PC-9 (cell line): ENCODE measurements at regions not wholly inside any gene's neighbourhood (a gene's known extent, or its start where the extent isn't known, plus 50 kb on each side); places are given as distances from the start of the nearest gene placed in this dataset.

ENCODE experiments used
- BruUV-seq: library from RNA; stranded (reverse); fragments of 400-500 nt; replicated peaks from 2 replicates; lab custom pipeline; 2021; lab: Mats Ljungman, UMichigan
- CTCF ChIA-PET: fragments of 300-600 bp; sonication (Branson Sonifier 250); formaldehyde crosslinking; loops from one replicate; lab custom pipeline; 2022; ENCODE audit warnings: antibody characterized with exemption; lab: Charles Lee
- POLR2A ChIA-PET: fragments of 300-600 bp; sonication (Branson Sonifier 250); formaldehyde crosslinking; loops from one replicate; lab custom pipeline; 2022; ENCODE audit warnings: antibody characterized with exemption; ENCODE audit not compliant: unreplicated experiment; lab: Charles Lee
- DNase-seq, 2 experiments: peaks; one replicate each; pipeline versions ENCODE4 v3.0.0 to v3.0.0-alpha.2; 2015 to 2022; ENCODE audit warnings: mixed read lengths in 1 of 2
- H2AFZ ChIP-seq: fragments of 200-600 bp; sonication (generic); 2 replicates; pipeline ENCODE4 v1.8.1; 2017; ENCODE audit warnings: antibody characterized with exemption
- H3F3A ChIP-seq: fragments of 200-600 bp; sonication (generic); 2 replicates; pipeline ENCODE4 v1.8.1; 2017; ENCODE audit warnings: antibody characterized with exemption, mild to moderate bottlenecking, low read depth; ENCODE audit not compliant: insufficient read depth
- H3K27ac ChIP-seq: fragments of 200-600 bp; sonication (generic); 2 replicates; pipeline ENCODE4 v1.6.1; 2016; ENCODE audit warnings: mixed run types
- H3K27me3 ChIP-seq: fragments of 200-600 bp; sonication (generic); 2 replicates; pipeline ENCODE4 v1.6.1; 2016; ENCODE audit warnings: low read depth, mixed run types; ENCODE audit not compliant: insufficient read depth
- H3K36me3 ChIP-seq: fragments of 200-600 bp; sonication (generic); 2 replicates; pipeline ENCODE4 v1.6.1; 2016; ENCODE audit warnings: low read depth, mixed run types
- H3K4me1 ChIP-seq: fragments of 200-600 bp; sonication (generic); replicated peaks from 2 replicates; pipeline ENCODE4 v1.6.1; 2016; ENCODE audit warnings: mixed run types; ENCODE audit not compliant: insufficient read depth
- H3K4me2 ChIP-seq: fragments of 200-600 bp; sonication (generic); 2 replicates; pipeline ENCODE4 v1.6.1; 2017; ENCODE audit warnings: mixed run types
- H3K4me3 ChIP-seq: fragments of 200-600 bp; sonication (generic); 2 replicates; pipeline ENCODE4 v1.6.1; 2016; ENCODE audit warnings: mixed run types
- H3K79me2 ChIP-seq: fragments of 200-600 bp; sonication (generic); 2 replicates; pipeline ENCODE4 v1.6.1; 2017; ENCODE audit warnings: low read depth, mixed run types
- H3K9me2 ChIP-seq: fragments of 200-600 bp; sonication (generic); 2 replicates; pipeline ENCODE4 v1.8.1; 2017; ENCODE audit warnings: mild to moderate bottlenecking; ENCODE audit not compliant: insufficient read depth
- H3K9me3 ChIP-seq: fragments of 200-600 bp; sonication (generic); 2 replicates; pipeline ENCODE4 v1.8.1; 2016; ENCODE audit warnings: low read depth; ENCODE audit not compliant: insufficient read depth
- H4K20me1 ChIP-seq: fragments of 200-600 bp; sonication (generic); 2 replicates; pipeline ENCODE4 v1.8.1; 2017; ENCODE audit not compliant: insufficient read depth
- EZH2 ChIP-seq: fragments of 200-600 bp; sonication (generic); IDR thresholded peaks from 2 replicates; pipeline ENCODE4 v1.8.0; 2017; ENCODE audit warnings: antibody characterized with exemption, low read depth
- intact Hi-C: fragments of 100-400 bp; cut with micrococcal nuclease; formaldehyde crosslinking; loops from one replicate; pipeline ENCODE4 v1.10.0; 2022; ENCODE audit not compliant: unreplicated experiment
- TF ChIP-seq, protein P1 (sequence below): fragments of 200-600 bp; sonication (generic); conservative IDR thresholded peaks from 2 replicates; pipeline ENCODE4 v1.6.1; 2017; ENCODE audit warnings: mixed run types, antibody characterized with exemption, mild to moderate bottlenecking, moderate library complexity

DNA sequence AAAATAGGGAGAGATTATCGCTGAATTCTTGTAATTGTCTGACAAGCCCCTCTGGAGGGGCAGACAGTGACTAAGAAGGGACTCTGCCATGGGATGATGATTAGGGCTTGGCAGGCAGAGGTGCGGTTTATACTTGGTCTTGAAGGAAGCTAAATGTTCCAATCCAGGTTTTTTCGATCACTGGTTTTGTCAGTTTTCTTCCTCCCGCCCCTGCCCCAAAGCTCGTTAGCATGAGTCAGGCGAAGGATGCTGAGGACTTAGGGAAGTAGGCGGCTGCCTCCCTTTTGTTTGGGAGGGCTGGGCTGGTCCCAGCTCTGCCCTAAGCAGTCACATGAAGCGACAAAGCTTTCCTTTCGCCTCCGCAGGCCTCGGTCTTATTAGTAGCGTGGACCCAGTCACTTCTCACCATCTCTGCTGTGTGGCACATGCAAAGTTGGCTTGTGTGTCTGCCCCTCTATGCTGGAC is 314.2 kb downstream of the CDC5L start:
- no peak for DNase-seq
- H3K27ac ChIP-seq, result no peak overlapping the region
- no peaks in the 10 kb centered on the region for H3K36me3 ChIP-seq
- TF ChIP-seq, protein P1, sequence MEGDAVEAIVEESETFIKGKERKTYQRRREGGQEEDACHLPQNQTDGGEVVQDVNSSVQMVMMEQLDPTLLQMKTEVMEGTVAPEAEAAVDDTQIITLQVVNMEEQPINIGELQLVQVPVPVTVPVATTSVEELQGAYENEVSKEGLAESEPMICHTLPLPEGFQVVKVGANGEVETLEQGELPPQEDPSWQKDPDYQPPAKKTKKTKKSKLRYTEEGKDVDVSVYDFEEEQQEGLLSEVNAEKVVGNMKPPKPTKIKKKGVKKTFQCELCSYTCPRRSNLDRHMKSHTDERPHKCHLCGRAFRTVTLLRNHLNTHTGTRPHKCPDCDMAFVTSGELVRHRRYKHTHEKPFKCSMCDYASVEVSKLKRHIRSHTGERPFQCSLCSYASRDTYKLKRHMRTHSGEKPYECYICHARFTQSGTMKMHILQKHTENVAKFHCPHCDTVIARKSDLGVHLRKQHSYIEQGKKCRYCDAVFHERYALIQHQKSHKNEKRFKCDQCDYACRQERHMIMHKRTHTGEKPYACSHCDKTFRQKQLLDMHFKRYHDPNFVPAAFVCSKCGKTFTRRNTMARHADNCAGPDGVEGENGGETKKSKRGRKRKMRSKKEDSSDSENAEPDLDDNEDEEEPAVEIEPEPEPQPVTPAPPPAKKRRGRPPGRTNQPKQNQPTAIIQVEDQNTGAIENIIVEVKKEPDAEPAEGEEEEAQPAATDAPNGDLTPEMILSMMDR, result no peak
- POLR2A ChIA-PET, result no interaction called here
- no peak overlapping the region for H2AFZ ChIP-seq
- H3K4me2 ChIP-seq, result no peak overlapping the region
- CTCF ChIA-PET, result no interaction called here
- H3K4me1 ChIP-seq, result no peaks in the 10 kb centered on the region
- H3K79me2 ChIP-seq, result no peaks in the 10 kb centered on the region
- no peaks in the 10 kb centered on the region for H3K9me3 ChIP-seq
- H3K9me2 ChIP-seq, result no peaks in the 10 kb centered on the region
- H3K27me3 ChIP-seq, result no peaks in the 10 kb centered on the region
- H3K4me3 ChIP-seq, result no peak overlapping the region
- H3F3A ChIP-seq, result no peaks in the 10 kb centered on the region
- intact Hi-C loops, result no loop called here
- no TSS peak for BruUV-seq
- H4K20me1 ChIP-seq, result no peaks in the 10 kb centered on the region

DNA sequence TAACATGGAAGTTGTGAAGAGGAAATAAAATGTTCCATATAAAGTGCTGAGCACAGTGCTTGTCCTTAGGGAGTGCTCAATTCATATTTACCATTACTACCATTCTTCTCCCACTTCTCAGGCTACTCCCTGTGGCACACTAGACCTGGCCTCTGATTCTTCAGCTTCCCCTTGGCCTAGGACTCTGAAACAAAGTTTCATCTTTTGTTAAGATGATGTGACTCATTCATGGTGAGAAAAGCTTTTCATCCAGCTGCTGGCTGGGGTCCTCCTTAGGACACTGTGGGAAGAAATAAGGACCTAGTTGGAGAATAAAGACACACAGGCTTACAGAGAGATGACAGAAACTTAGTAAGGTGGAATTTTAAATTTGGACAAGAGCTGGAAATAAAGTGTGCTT is 314.8 kb downstream of the CDC5L start:
- Histone ChIP-seq H3K4me2 (no peak overlapping the region), H3K9me2 (no peaks in the 10 kb centered on the region), H3F3A (no peaks in the 10 kb centered on the region), H4K20me1 (no peaks in the 10 kb centered on the region), H3K9me3 (no peaks in the 10 kb centered on the region), H3K36me3 (no peaks in the 10 kb centered on the region), H3K27me3 (no peaks in the 10 kb centered on the region), H3K27ac (no peak overlapping the region), H3K79me2 (no peaks in the 10 kb centered on the region), H3K4me3 (no peak overlapping the region), H3K4me1 (no peaks in the 10 kb centered on the region), H2AFZ (no peak overlapping the region)
- DNase-seq, result no peak
- no TSS peak for BruUV-seq
- POLR2A ChIA-PET, result no interaction called here
- no peak for TF ChIP-seq EZH2
- TF ChIP-seq, protein P1, result no peak
- intact Hi-C loops, result no loop called here
- CTCF ChIA-PET, result no interaction called here

DNA sequence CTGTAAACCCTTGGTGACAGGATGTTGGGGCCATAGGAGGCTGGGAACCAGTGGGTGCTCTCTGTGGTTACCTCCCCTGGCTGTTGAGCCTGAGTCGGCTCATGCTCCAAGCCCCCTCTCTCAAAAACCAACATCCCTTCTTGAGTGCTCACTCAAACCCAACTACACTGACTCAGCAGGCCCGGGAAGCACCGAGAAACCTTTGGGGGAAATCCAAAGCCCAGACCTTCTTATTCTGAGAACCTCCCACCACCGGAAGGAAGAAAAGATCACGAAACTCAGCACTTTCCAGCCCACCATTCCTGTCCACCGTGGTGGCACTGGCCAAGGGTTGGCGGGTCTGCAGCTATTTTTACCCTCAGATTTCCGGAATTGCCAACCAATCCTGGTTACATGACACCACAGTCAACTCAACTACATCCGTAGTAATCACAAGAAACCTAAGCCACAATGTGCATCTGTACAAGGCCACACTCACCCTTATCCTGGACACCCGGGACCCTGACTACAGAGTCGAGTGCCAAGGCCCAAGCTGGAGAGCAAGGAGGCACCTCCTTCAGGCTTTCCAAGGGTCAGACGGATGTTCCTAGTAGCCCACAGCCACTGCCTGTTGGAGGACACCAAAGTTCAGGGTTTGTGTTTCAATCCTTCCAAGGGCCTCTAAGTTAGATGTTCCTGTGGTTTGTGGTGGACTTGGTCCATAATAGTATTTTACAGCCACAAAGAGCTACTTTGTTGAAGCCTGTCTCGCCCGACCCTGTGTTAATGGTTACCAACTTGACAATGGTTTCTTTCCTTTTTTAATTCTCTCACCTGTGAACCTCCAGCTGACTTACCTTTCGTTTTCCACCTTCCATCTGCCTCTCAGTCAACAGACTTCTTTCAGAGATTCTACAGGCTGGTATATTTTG is 317.0 kb downstream of the CDC5L start:
- H4K20me1 ChIP-seq, result no peaks in the 10 kb centered on the region
- no peak overlapping the region for H2AFZ ChIP-seq
- no peak for TF ChIP-seq EZH2
- TF ChIP-seq, protein P1, result no peak
- no peaks in the 10 kb centered on the region for H3K9me3 ChIP-seq
- no peak for DNase-seq
- no peaks in the 10 kb centered on the region for H3K36me3 ChIP-seq
- no peaks in the 10 kb centered on the region for H3K27me3 ChIP-seq
- H3F3A ChIP-seq, result no peaks in the 10 kb centered on the region
- ChIA-PET CTCF (no interaction called here), POLR2A (interaction anchor here (0.6 kb wide), 1 partner anchor 279 kb away, joined by 6 read pairs; no protein-coding TSS in a partner anchor)
- no peak overlapping the region for H3K4me3 ChIP-seq
- no peak overlapping the region for H3K27ac ChIP-seq
- H3K9me2 ChIP-seq, result no peaks in the 10 kb centered on the region
- H3K79me2 ChIP-seq, result no peaks in the 10 kb centered on the region
- intact Hi-C loops, result no loop called here
- H3K4me1 ChIP-seq, result no peaks in the 10 kb centered on the region
- BruUV-seq, result no TSS peak
- H3K4me2 ChIP-seq, result no peak overlapping the region
